ENCODE measurements at regions not wholly inside any gene's neighbourhood (a gene's known extent, or its start where the extent isn't known, plus 50 kb on each side); places are given as distances from the start of the nearest gene placed in this dataset.

DNA sequence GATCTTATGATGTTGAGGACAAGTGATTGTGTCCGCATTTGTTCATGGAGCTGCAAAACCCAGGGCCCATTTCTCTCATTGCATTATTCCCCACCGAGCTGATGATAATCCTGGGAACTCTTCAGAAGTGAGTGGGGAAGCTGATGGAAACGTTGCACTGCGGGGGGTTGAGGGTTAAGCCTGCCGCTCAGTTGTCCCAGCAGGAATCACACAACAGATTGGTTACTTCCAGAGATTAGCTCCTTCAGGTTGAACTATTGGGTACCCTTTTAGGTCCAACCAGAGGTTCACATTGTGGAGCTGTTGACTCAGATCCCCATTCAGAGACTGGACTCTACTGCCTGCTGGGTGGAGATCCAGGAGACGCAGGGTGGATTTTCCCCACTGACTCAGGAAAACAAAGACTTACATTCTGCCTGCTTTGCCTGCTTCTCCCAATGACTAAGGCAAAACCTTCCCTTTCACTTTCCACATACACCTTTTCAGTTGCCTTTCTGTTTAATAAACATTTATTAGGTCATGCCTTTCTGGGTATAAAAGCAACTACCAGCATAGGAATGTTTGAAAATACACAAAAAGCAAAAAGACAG is 286.4 kb downstream of the TXNL1 start:
- TF ChIP-seq SUZ12 (IDR thresholded peaks at IDR 0.05; ENCODE audit: unreplicated experiment) (no peak), FOXM1 (IDR thresholded peaks at IDR 0.05; ENCODE audit: low read depth, low read length) (no peak)
- TF ChIP-seq, protein P1, sequence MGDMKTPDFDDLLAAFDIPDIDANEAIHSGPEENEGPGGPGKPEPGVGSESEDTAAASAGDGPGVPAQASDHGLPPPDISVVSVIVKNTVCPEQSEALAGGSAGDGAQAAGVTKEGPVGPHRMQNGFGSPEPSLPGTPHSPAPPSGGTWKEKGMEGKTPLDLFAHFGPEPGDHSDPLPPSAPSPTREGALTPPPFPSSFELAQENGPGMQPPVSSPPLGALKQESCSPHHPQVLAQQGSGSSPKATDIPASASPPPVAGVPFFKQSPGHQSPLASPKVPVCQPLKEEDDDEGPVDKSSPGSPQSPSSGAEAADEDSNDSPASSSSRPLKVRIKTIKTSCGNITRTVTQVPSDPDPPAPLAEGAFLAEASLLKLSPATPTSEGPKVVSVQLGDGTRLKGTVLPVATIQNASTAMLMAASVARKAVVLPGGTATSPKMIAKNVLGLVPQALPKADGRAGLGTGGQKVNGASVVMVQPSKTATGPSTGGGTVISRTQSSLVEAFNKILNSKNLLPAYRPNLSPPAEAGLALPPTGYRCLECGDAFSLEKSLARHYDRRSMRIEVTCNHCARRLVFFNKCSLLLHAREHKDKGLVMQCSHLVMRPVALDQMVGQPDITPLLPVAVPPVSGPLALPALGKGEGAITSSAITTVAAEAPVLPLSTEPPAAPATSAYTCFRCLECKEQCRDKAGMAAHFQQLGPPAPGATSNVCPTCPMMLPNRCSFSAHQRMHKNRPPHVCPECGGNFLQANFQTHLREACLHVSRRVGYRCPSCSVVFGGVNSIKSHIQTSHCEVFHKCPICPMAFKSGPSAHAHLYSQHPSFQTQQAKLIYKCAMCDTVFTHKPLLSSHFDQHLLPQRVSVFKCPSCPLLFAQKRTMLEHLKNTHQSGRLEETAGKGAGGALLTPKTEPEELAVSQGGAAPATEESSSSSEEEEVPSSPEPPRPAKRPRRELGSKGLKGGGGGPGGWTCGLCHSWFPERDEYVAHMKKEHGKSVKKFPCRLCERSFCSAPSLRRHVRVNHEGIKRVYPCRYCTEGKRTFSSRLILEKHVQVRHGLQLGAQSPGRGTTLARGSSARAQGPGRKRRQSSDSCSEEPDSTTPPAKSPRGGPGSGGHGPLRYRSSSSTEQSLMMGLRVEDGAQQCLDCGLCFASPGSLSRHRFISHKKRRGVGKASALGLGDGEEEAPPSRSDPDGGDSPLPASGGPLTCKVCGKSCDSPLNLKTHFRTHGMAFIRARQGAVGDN (IDR thresholded peaks at IDR 0.05) = no peak
